H1 (cell line): ENCODE measurements at regions not wholly inside any gene's neighbourhood (a gene's known extent, or its start where the extent isn't known, plus 50 kb on each side); places are given as distances from the start of the nearest gene placed in this dataset.

ENCODE experiments used
- CTCF ChIA-PET: fragments of 300-600 bp; sonication (Branson Sonifier 250); formaldehyde crosslinking; loops from one replicate; lab custom pipeline; 2021; ENCODE audit not compliant: partially characterized antibody; lab: Charles Lee
- POLR2A ChIA-PET: fragments of 300-600 bp; sonication (Branson Sonifier 250); formaldehyde crosslinking; loops from one replicate; lab custom pipeline; 2021; ENCODE audit warnings: inconsistent platforms; ENCODE audit not compliant: partially characterized antibody; lab: Charles Lee
- DNase-seq, 2 experiments: peaks; one replicate each; pipeline versions ENCODE4 v3.0.0 to v3.0.0-alpha.2; 2010 to 2022; ENCODE audit warnings: low spot score in 2 of 2, low read depth in 1 of 2, mixed read lengths in 1 of 2
- FAIRE-seq: peaks from 2 replicates; lab custom pipeline; 2011; peaks lifted over from hg19 to GRCh38; lab: Jason Lieb, UNC
- H2AFZ ChIP-seq: 2 replicates; pipeline ENCODE4 v1.8.1; 2012; ENCODE audit warnings: low read length, inconsistent platforms
- H2AK5ac ChIP-seq: 2 replicates; pipeline ENCODE4 v1.6.1; 2013; ENCODE audit warnings: low read depth, low read length
- H2BK120ac ChIP-seq: replicated peaks from 2 replicates; pipeline ENCODE3; 2013; ENCODE audit warnings: low read depth, low read length, inconsistent platforms
- H2BK12ac ChIP-seq: 2 replicates; pipeline ENCODE4 v1.6.1; 2013; ENCODE audit warnings: low read depth, low read length
- H2BK15ac ChIP-seq: 2 replicates; pipeline ENCODE4 v1.6.1; 2013; ENCODE audit warnings: low read length
- H2BK20ac ChIP-seq: 2 replicates; pipeline ENCODE4 v1.6.1; 2013; ENCODE audit warnings: low read length
- H2BK5ac ChIP-seq: 2 replicates; pipeline ENCODE4 v1.6.1; 2013; ENCODE audit warnings: low read depth, low read length
- H3K14ac ChIP-seq: 2 replicates; pipeline ENCODE4 v1.6.1; 2013; ENCODE audit warnings: inconsistent platforms; ENCODE audit not compliant: insufficient read length
- H3K18ac ChIP-seq: 2 replicates; pipeline ENCODE4 v1.6.1; 2013; ENCODE audit warnings: low read length; ENCODE audit errors: extremely low read depth
- H3K23ac ChIP-seq: 2 replicates; pipeline ENCODE4 v1.6.1; 2013; ENCODE audit warnings: inconsistent platforms; ENCODE audit not compliant: insufficient read length
- H3K23me2 ChIP-seq: 2 replicates; pipeline ENCODE4 v1.6.1; 2013; ENCODE audit warnings: low read depth, low read length
- H3K27ac ChIP-seq: 2 replicates; pipeline ENCODE4 v1.6.1; 2011; ENCODE audit warnings: low read depth, low read length, inconsistent platforms
- H3K27me3 ChIP-seq, 4 experiments: replicated peaks in 1 of 4; 1 replicate in 1 of 4; 2 replicates in 3 of 4; pipeline versions ENCODE4 v1.6.1 to v1.8.1; 2011 to 2013; ENCODE audit warnings: low read length in 3 of 4, mild to moderate bottlenecking in 3 of 4, inconsistent platforms in 2 of 4, mixed read lengths in 2 of 4, moderate library complexity in 1 of 4; ENCODE audit not compliant: control insufficient read depth in 3 of 4, insufficient read depth in 3 of 4; ENCODE audit errors: extremely low read depth in 1 of 4
- H3K36me3 ChIP-seq, 4 experiments: 2 replicates each; pipeline versions ENCODE4 v1.6.1 to v1.8.1; 2011 to 2013; ENCODE audit warnings: mild to moderate bottlenecking in 4 of 4, low read length in 3 of 4, moderate library complexity in 2 of 4, control low read depth in 1 of 4, inconsistent platforms in 1 of 4; ENCODE audit not compliant: insufficient read depth in 4 of 4, control insufficient read depth in 2 of 4
- H3K4ac ChIP-seq: replicated peaks from 2 replicates; pipeline ENCODE3; 2013; ENCODE audit warnings: low read length, low read depth, mixed read lengths, inconsistent platforms; ENCODE audit not compliant: insufficient read length
- H3K4me1 ChIP-seq, 4 experiments: replicated peaks in 1 of 4; 1 replicate in 1 of 4; 2 replicates in 3 of 4; pipeline versions ENCODE4 v1.6.1 to v1.8.1; 2011 to 2013; ENCODE audit warnings: low read length in 3 of 4, inconsistent platforms in 2 of 4, mixed read lengths in 1 of 4; ENCODE audit not compliant: insufficient read depth in 4 of 4, control insufficient read depth in 3 of 4
- H3K4me2 ChIP-seq, 2 experiments: 2 replicates each; pipeline versions ENCODE4 v1.6.1 to v1.8.1; 2011 to 2013; ENCODE audit warnings: low read depth in 2 of 2, low read length in 2 of 2, control low read depth in 1 of 2, inconsistent platforms in 1 of 2, mild to moderate bottlenecking in 1 of 2; ENCODE audit not compliant: insufficient read depth in 1 of 2
- H3K4me3 ChIP-seq, 4 experiments: fragments of 200-600, 300-600 bp in 1 of 4; sonication (generic), shearing (Covaris generic), sonication (Bioruptor Twin) in 1 of 4; 2 replicates each; pipeline versions ENCODE4 v1.5.1 to v1.8.1; 2011 to 2016; ENCODE audit warnings: low read length in 4 of 4, low read depth in 3 of 4, control low read depth in 2 of 4, inconsistent platforms in 2 of 4, mild to moderate bottlenecking in 2 of 4, mixed read lengths in 1 of 4, moderate library complexity in 1 of 4; ENCODE audit not compliant: insufficient read depth in 2 of 4; ENCODE audit errors: extremely low read depth in 1 of 4
- H3K56ac ChIP-seq: replicated peaks from 2 replicates; pipeline ENCODE3; 2013; ENCODE audit warnings: low read depth, mild to moderate bottlenecking, mixed read lengths, low read length, inconsistent platforms; ENCODE audit not compliant: insufficient read length
- H3K79me1 ChIP-seq: 2 replicates; pipeline ENCODE4 v1.6.1; 2013; ENCODE audit warnings: low read depth, low read length, control low read depth
- H3K79me2 ChIP-seq, 2 experiments: 2 replicates each; pipeline versions ENCODE4 v1.6.1 to v1.8.1; 2012 to 2013; ENCODE audit warnings: low read length in 2 of 2, mild to moderate bottlenecking in 2 of 2, inconsistent platforms in 1 of 2; ENCODE audit not compliant: insufficient read depth in 2 of 2, control insufficient read depth in 1 of 2
- H3K9ac ChIP-seq, 4 experiments: replicated peaks in 1 of 4; 1 replicate in 1 of 4; 2 replicates in 3 of 4; pipeline versions ENCODE4 v1.6.1 to v1.8.1; 2011 to 2013; ENCODE audit warnings: low read depth in 3 of 4, low read length in 3 of 4, control low read depth in 2 of 4, mild to moderate bottlenecking in 2 of 4, moderate library complexity in 2 of 4, inconsistent platforms in 1 of 4; ENCODE audit errors: extremely low read depth in 1 of 4
- H3K9me3 ChIP-seq, 2 experiments: 2 replicates each; pipeline versions ENCODE4 v1.6.1 to v1.8.1; 2012 to 2013; ENCODE audit warnings: mild to moderate bottlenecking in 2 of 2, moderate library complexity in 2 of 2, control low read depth in 1 of 2, inconsistent platforms in 1 of 2, low read depth in 1 of 2, low read length in 1 of 2, mixed read lengths in 1 of 2; ENCODE audit not compliant: insufficient read depth in 2 of 2
- H4K20me1 ChIP-seq, 2 experiments: replicated peaks in 1 of 2; 2 replicates each; pipeline versions ENCODE3 to v1.8.1; 2011 to 2013; ENCODE audit warnings: inconsistent platforms in 2 of 2, low read length in 2 of 2, mild to moderate bottlenecking in 1 of 2; ENCODE audit not compliant: insufficient read depth in 2 of 2, control insufficient read depth in 1 of 2
- H4K5ac ChIP-seq: 2 replicates; pipeline ENCODE4 v1.6.1; 2013; ENCODE audit warnings: low read length, low read depth, mixed read lengths, inconsistent platforms; ENCODE audit not compliant: insufficient read length
- H4K8ac ChIP-seq: 2 replicates; pipeline ENCODE4 v1.8.0; 2013; ENCODE audit warnings: mild to moderate bottlenecking, moderate library complexity, low read length, inconsistent platforms; ENCODE audit not compliant: insufficient read depth; ENCODE audit errors: extremely low read depth
- H4K91ac ChIP-seq: replicated peaks from 2 replicates; pipeline ENCODE3; 2013; ENCODE audit warnings: low read length, mixed read lengths, inconsistent platforms; ENCODE audit not compliant: insufficient read length
- JUN ChIP-seq: IDR thresholded peaks from 2 replicates; pipeline ENCODE4 v1.6.1; 2011; ENCODE audit warnings: low read depth, mild to moderate bottlenecking, improper control_type of control experiment, low read length
- SIX5 ChIP-seq: IDR thresholded peaks from 2 replicates; pipeline ENCODE4 v1.6.1; 2011; ENCODE audit warnings: mild to moderate bottlenecking, low read depth, low read length
- WGBS, 2 experiments: shearing (Covaris generic) in 1 of 2; methylation state at CpG; one replicate each; pipeline versions ENCODE4 v1.1.6 to v1.1.7; 2013 to 2015; ENCODE audit warnings: low lambda C conversion rate in 2 of 2, mixed read lengths in 2 of 2, inconsistent platforms in 1 of 2, low coverage in 1 of 2, missing lambda C conversion rate in 1 of 2; ENCODE audit not compliant: insufficient replicate concordance in 2 of 2, insufficient coverage in 1 of 2, insufficient read length in 1 of 2; ENCODE audit errors: extremely low coverage in 1 of 2, missing lambda C conversion rate in 1 of 2; 5-methylcytosine and 5-hydroxymethylcytosine counted together

GRCh38 chr1:228884196-228884595 is 148.9 kb downstream of the RHOU start:
- ChIA-PET POLR2A (no interaction called here), CTCF (no interaction called here)
- H2BK5ac ChIP-seq, result no peak overlapping the region
- no peak overlapping the region for H3K18ac ChIP-seq
- H2AFZ ChIP-seq, result no peak overlapping the region
- DNase-seq, result no peak
- FAIRE-seq, result no peak
- H2BK12ac ChIP-seq, result no peak overlapping the region
- H3K79me1 ChIP-seq, result no peaks in the 10 kb centered on the region
- H4K5ac ChIP-seq, result no peak overlapping the region
- no peaks in the 10 kb centered on the region for H4K20me1 ChIP-seq
- no peak overlapping the region for H3K56ac ChIP-seq
- no peak overlapping the region for H3K4me3 ChIP-seq
- H2AK5ac ChIP-seq, result no peak overlapping the region
- no peak overlapping the region for H3K27ac ChIP-seq
- H2BK20ac ChIP-seq, result no peak overlapping the region
- whole genome bisulfite sequencing, 2 experiments, result 88% methylated on average over 5 of the region's 5 CpGs; no CpG with 5 or more reads in 1 of the 2 experiments
- no peaks in the 10 kb centered on the region for H3K9me3 ChIP-seq
- no peak overlapping the region for H3K9ac ChIP-seq
- H3K4me2 ChIP-seq, result no peak overlapping the region
- H3K36me3 ChIP-seq, result no peaks in the 10 kb centered on the region
- no peak overlapping the region for H3K23ac ChIP-seq
- H3K4ac ChIP-seq, result no peak overlapping the region
- no peaks in the 10 kb centered on the region for H3K79me2 ChIP-seq
- H4K8ac ChIP-seq, result no peak overlapping the region
- no peaks in the 10 kb centered on the region; the same call in 1 of the 2 replicates for H3K23me2 ChIP-seq
- H3K4me1 ChIP-seq, result peaks cover 0 to 4% (median 1%) of the 10 kb centered on the region in 4 experiments; a peak in 5 of 7 replicates
- no peaks in the 10 kb centered on the region for H3K27me3 ChIP-seq
- H2BK15ac ChIP-seq, result no peak overlapping the region
- H2BK120ac ChIP-seq, result no peak overlapping the region
- H4K91ac ChIP-seq, result no peak overlapping the region
- no peak overlapping the region for H3K14ac ChIP-seq
- TF ChIP-seq SIX5 (no peak), JUN (no peak)
